ENCODE measurements at regions not wholly inside any gene's neighbourhood (a gene's known extent, or its start where the extent isn't known, plus 50 kb on each side); places are given as distances from the start of the nearest gene placed in this dataset.

GRCh38 chr20:6630514-6630913 lies 137.0 kb upstream of the BMP2 start:
- Histone ChIP-seq H3K27ac (no peak overlapping the region), H3K36me3 (no peaks in the 10 kb centered on the region), H3K9me3 (peaks cover 0 to 3% (median 0%) of the 10 kb centered on the region in 4 donors), H3K27me3 (no peaks in the 10 kb centered on the region), H3K4me3 (no peak overlapping the region), H3K4me1 (no peaks in the 10 kb centered on the region)
- no peak for TF ChIP-seq CTCF (IDR thresholded peaks at IDR 0.05)
- no peak for TF ChIP-seq POLR2A (IDR thresholded peaks at IDR 0.05)
- no peak for TF ChIP-seq EP300 (IDR thresholded peaks at IDR 0.05)
- 53 to 74% methylated on average over 2 of the region's 2 CpGs for WGBS, 2 donors
- no peak for DNase-seq (ENCODE audit: low spot score in 2 of 2)

- Histone ChIP-seq H3K9me3 (peaks cover 0 to 3% (median 0%) of the 10 kb centered on the region in 4 donors), H3K27ac (no peak overlapping the region), H3K36me3 (no peaks in the 10 kb centered on the region), H3K4me3 (no peak overlapping the region), H3K27me3 (no peaks in the 10 kb centered on the region), H3K4me1 (no peaks in the 10 kb centered on the region)
- 89 to 97% methylated on average over 2 of the region's 2 CpGs for WGBS, 2 donors
- DNase-seq (ENCODE audit: low spot score in 2 of 2), result no peak
- TF ChIP-seq POLR2A (IDR thresholded peaks at IDR 0.05) (no peak), EP300 (IDR thresholded peaks at IDR 0.05) (no peak), CTCF (IDR thresholded peaks at IDR 0.05) (no peak)
Measured at GRCh38 chr20:6629564-6629963, 137.9 kb upstream of the BMP2 start.

- Histone ChIP-seq H3K4me1 (no peaks in the 10 kb centered on the region), H3K27ac (no peak overlapping the region), H3K36me3 (no peaks in the 10 kb centered on the region), H3K4me3 (no peak overlapping the region), H3K27me3 (no peaks in the 10 kb centered on the region), H3K9me3 (peaks cover 0 to 3% (median 0%) of the 10 kb centered on the region in 4 donors)
- TF ChIP-seq POLR2A (IDR thresholded peaks at IDR 0.05) (no peak), EP300 (IDR thresholded peaks at IDR 0.05) (no peak), CTCF (IDR thresholded peaks at IDR 0.05) (no peak)
- no peak for DNase-seq (ENCODE audit: low spot score in 2 of 2)
- WGBS, 2 donors, result 81 to 82% methylated on average over 5 of the region's 5 CpGs
Measured at GRCh38 chr20:6626805-6627204, 140.7 kb upstream of the BMP2 start.

GRCh38 chr20:6623989-6624388 lies 143.5 kb upstream of the BMP2 start:
- H3K4me1 ChIP-seq, result no peaks in the 10 kb centered on the region
- no peak for TF ChIP-seq CTCF (IDR thresholded peaks at IDR 0.05)
- TF ChIP-seq EP300 (IDR thresholded peaks at IDR 0.05), result no peak
- TF ChIP-seq POLR2A (IDR thresholded peaks at IDR 0.05), result no peak
- H3K4me3 ChIP-seq, result no peak overlapping the region
- WGBS, 2 donors, result 28 to 31% methylated on average over 3 of the region's 3 CpGs
- H3K27me3 ChIP-seq, result no peaks in the 10 kb centered on the region
- no peak for DNase-seq (ENCODE audit: low spot score in 2 of 2)
- peaks cover 0 to 3% (median 0%) of the 10 kb centered on the region in 4 donors for H3K9me3 ChIP-seq
- no peak overlapping the region for H3K27ac ChIP-seq
- no peaks in the 10 kb centered on the region for H3K36me3 ChIP-seq

GRCh38 chr20:6622041-6622440 lies 145.4 kb upstream of the BMP2 start:
- no peaks in the 10 kb centered on the region for H3K27me3 ChIP-seq
- no peak for DNase-seq (ENCODE audit: low spot score in 2 of 2)

More at GRCh38 chr20:6622041-6622440, 145.4 kb upstream of the BMP2 start:
- Histone ChIP-seq H3K27ac (no peak overlapping the region), H3K4me1 (no peaks in the 10 kb centered on the region), H3K36me3 (no peaks in the 10 kb centered on the region), H3K4me3 (no peak overlapping the region), H3K9me3 (peaks cover 0 to 3% (median 0%) of the 10 kb centered on the region in 4 donors)
- no peak for TF ChIP-seq CTCF (IDR thresholded peaks at IDR 0.05)
- TF ChIP-seq EP300 (IDR thresholded peaks at IDR 0.05), result no peak
- no peak for TF ChIP-seq POLR2A (IDR thresholded peaks at IDR 0.05)
